B cell (primary cell): ENCODE measurements at regions not wholly inside any gene's neighbourhood (a gene's known extent, or its start where the extent isn't known, plus 50 kb on each side); places are given as distances from the start of the nearest gene placed in this dataset.

Experiments used
- CTCF ChIP-seq: fragments of 200-600 bp; IDR thresholded peaks from one replicate; pipeline ENCODE4 v1.8.0; 2022; ENCODE audit warnings: antibody characterized with exemption, mild to moderate bottlenecking
- EZH2 ChIP-seq: IDR thresholded peaks from 2 replicates; pipeline ENCODE4 v1.6.1; 2012; ENCODE audit warnings: borderline replicate concordance, low read depth, mild to moderate bottlenecking, moderate library complexity, low read length; ENCODE audit not compliant: insufficient read depth, poor library complexity, severe bottlenecking

- TF ChIP-seq EZH2, result no peak
- TF ChIP-seq CTCF, result no peak
Observed at GRCh38 chr7:113008755-113009154, 77.9 kb downstream of the GPR85 start.
